ENCODE measurements at regions not wholly inside any gene's neighbourhood (a gene's known extent, or its start where the extent isn't known, plus 50 kb on each side); places are given as distances from the start of the nearest gene placed in this dataset.

- no peak for DNase-seq (ENCODE audit: low spot score)
Observed at GRCh38 chr4:187184508-187184907, 460.9 kb upstream of the FAT1 start.

GRCh38 chr4:187188118-187188517, 464.5 kb upstream of the FAT1 start:
- no peak for DNase-seq (ENCODE audit: low spot score)

- DNase-seq (ENCODE audit: low spot score), result no peak
Observed at GRCh38 chr4:187188741-187189140, 465.1 kb upstream of the FAT1 start.

- DNase-seq (ENCODE audit: low spot score), result no peak
Observed at GRCh38 chr4:187190390-187190789, 466.7 kb upstream of the FAT1 start.

- DNase-seq (ENCODE audit: low spot score), result no peak
Observed at GRCh38 chr4:187191676-187192075, 468.0 kb upstream of the FAT1 start.

GRCh38 chr4:187192266-187192665, 468.6 kb upstream of the FAT1 start:
- DNase-seq (ENCODE audit: low spot score), result no peak

GRCh38 chr4:187193141-187193540, 469.5 kb upstream of the FAT1 start:
- DNase-seq (ENCODE audit: low spot score), result no peak

GRCh38 chr4:187204389-187204918, 480.8 kb upstream of the FAT1 start:
- DNase-seq (ENCODE audit: low spot score), result no peak

- DNase-seq (ENCODE audit: low spot score), result no peak
Observed at GRCh38 chr4:187207931-187208330, 484.3 kb upstream of the FAT1 start.

- DNase-seq (ENCODE audit: low spot score), result no peak
Observed at GRCh38 chr4:187208651-187209050, 485.0 kb upstream of the FAT1 start.

- no peak for DNase-seq (ENCODE audit: low spot score)
Observed at GRCh38 chr4:187209921-187210613, 486.4 kb upstream of the FAT1 start.

- DNase-seq (ENCODE audit: low spot score), result no peak
Observed at GRCh38 chr4:187212446-187213080, 488.9 kb upstream of the FAT1 start.

GRCh38 chr4:187215438-187215837, 491.8 kb upstream of the FAT1 start:
- DNase-seq (ENCODE audit: low spot score), result no peak

GRCh38 chr4:187218705-187219245, 495.1 kb upstream of the FAT1 start:
- no peak for DNase-seq (ENCODE audit: low spot score)

GRCh38 chr4:187224560-187224959, 500.9 kb upstream of the FAT1 start:
- no peak for DNase-seq (ENCODE audit: low spot score)

GRCh38 chr4:187227907-187228704, 504.4 kb upstream of the FAT1 start:
- DNase-seq (ENCODE audit: low spot score), result no peak

GRCh38 chr4:187232196-187232595, 508.5 kb upstream of the FAT1 start:
- DNase-seq (ENCODE audit: low spot score), result no peak

- no peak for DNase-seq (ENCODE audit: low spot score)
Observed at GRCh38 chr4:187232796-187233195, 509.1 kb upstream of the FAT1 start.

GRCh38 chr4:187235456-187236170, 512.0 kb upstream of the FAT1 start:
- no peak for DNase-seq (ENCODE audit: low spot score)

GRCh38 chr4:187236209-187236890, 512.7 kb upstream of the FAT1 start:
- DNase-seq (ENCODE audit: low spot score), result no peak

- DNase-seq (ENCODE audit: low spot score), result no peak
Observed at GRCh38 chr4:187238646-187239045, 515.0 kb upstream of the FAT1 start.

All from germinal center (tissue), 1 donor.